Esophagus squamous epithelium (tissue), 4 donors: ENCODE measurements at regions not wholly inside any gene's neighbourhood (a gene's known extent, or its start where the extent isn't known, plus 50 kb on each side); places are given as distances from the start of the nearest gene placed in this dataset.

Experiments
- POLR2A ChIP-seq, 4 donors: fragments of 450-650 bp; IDR thresholded peaks; one replicate each; pipeline ENCODE4 v1.6.1; 2017; ENCODE audit warnings: antibody characterized with exemption in 4 of 4, mild to moderate bottlenecking in 4 of 4, moderate library complexity in 3 of 4
- TF ChIP-seq, protein P1 (sequence below), 6 experiments: fragments of 450-650 bp in 4 of 6; fragments of 200-600 bp in 2 of 6; sonication (generic) in 2 of 6; IDR thresholded peaks; one replicate each; pipeline ENCODE4 v1.5.1; 2016 to 2019; ENCODE audit warnings: antibody characterized with exemption in 6 of 6, mild to moderate bottlenecking in 4 of 6, moderate library complexity in 4 of 6

DNA sequence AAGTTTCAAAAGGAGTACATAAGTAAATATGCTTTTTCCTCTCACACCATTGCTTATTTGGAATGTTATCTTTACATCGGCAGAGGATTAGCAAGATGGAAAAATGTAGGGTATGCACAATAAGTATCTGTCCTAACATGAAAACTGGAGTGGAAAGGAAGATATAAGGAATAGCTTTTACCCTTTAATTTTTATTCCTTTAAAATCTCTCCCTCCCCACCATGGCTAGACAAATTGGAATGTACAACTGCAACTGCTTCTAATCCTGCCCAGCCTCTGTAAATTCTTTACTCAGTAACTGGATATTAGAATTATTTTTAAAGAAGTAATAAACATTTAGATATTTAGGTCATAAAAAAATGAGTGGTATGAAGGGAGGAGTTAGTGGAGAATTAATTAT, 171.5 kb downstream of the PCDH18 start:
- TF ChIP-seq, protein P1, sequence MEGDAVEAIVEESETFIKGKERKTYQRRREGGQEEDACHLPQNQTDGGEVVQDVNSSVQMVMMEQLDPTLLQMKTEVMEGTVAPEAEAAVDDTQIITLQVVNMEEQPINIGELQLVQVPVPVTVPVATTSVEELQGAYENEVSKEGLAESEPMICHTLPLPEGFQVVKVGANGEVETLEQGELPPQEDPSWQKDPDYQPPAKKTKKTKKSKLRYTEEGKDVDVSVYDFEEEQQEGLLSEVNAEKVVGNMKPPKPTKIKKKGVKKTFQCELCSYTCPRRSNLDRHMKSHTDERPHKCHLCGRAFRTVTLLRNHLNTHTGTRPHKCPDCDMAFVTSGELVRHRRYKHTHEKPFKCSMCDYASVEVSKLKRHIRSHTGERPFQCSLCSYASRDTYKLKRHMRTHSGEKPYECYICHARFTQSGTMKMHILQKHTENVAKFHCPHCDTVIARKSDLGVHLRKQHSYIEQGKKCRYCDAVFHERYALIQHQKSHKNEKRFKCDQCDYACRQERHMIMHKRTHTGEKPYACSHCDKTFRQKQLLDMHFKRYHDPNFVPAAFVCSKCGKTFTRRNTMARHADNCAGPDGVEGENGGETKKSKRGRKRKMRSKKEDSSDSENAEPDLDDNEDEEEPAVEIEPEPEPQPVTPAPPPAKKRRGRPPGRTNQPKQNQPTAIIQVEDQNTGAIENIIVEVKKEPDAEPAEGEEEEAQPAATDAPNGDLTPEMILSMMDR (IDR thresholded peaks at IDR 0.05), result no peak
- no peak for TF ChIP-seq POLR2A (IDR thresholded peaks at IDR 0.05)
